Mesenchymal stem cell (in vitro differentiated cells and primary cell): ENCODE measurements at regions not wholly inside any gene's neighbourhood (a gene's known extent, or its start where the extent isn't known, plus 50 kb on each side); places are given as distances from the start of the nearest gene placed in this dataset.

Experiments
- DNase-seq: peaks from one replicate; pipeline ENCODE4 v3.0.0-alpha.2; 2013
- H2AFZ ChIP-seq: one replicate; pipeline ENCODE4 v1.6.1; 2013; ENCODE audit warnings: low read depth, mild to moderate bottlenecking, control low read depth, inconsistent platforms, low read length, moderate library complexity
- H2AK5ac ChIP-seq: 2 replicates; pipeline ENCODE4 v1.6.1; 2013; ENCODE audit warnings: low read length, moderate library complexity, mild to moderate bottlenecking, inconsistent platforms; ENCODE audit not compliant: severe bottlenecking
- H2BK120ac ChIP-seq: one replicate; pipeline ENCODE4 v1.6.1; 2013; ENCODE audit warnings: low read depth, mild to moderate bottlenecking, inconsistent platforms, low read length, moderate library complexity
- H2BK12ac ChIP-seq, 2 experiments: one replicate each; pipeline ENCODE4 v1.6.1; 2013; ENCODE audit warnings: inconsistent platforms in 2 of 2, low read length in 2 of 2, mild to moderate bottlenecking in 2 of 2, moderate library complexity in 2 of 2, control low read depth in 1 of 2
- H2BK15ac ChIP-seq: one replicate; pipeline ENCODE4 v1.6.1; 2013; ENCODE audit warnings: mild to moderate bottlenecking, low read depth, inconsistent platforms; ENCODE audit not compliant: poor library complexity, severe bottlenecking
- H2BK5ac ChIP-seq: 2 replicates; pipeline ENCODE4 v1.6.1; 2013; ENCODE audit warnings: low read depth, mild to moderate bottlenecking, low read length, control low read depth, inconsistent platforms; ENCODE audit not compliant: poor library complexity, severe bottlenecking
- H3K14ac ChIP-seq, 2 experiments: one replicate each; pipeline ENCODE4 v1.6.1; 2013; ENCODE audit warnings: inconsistent platforms in 2 of 2, low read length in 2 of 2, control low read depth in 1 of 2, mild to moderate bottlenecking in 1 of 2, moderate library complexity in 1 of 2
- H3K18ac ChIP-seq, 2 experiments: one replicate each; pipeline ENCODE4 v1.6.1; 2013; ENCODE audit warnings: inconsistent platforms in 2 of 2, low read length in 2 of 2, control low read depth in 1 of 2, low read depth in 1 of 2, mild to moderate bottlenecking in 1 of 2
- H3K23ac ChIP-seq, 2 experiments: one replicate each; pipeline ENCODE4 v1.6.1; 2013; ENCODE audit warnings: inconsistent platforms in 2 of 2, low read length in 2 of 2, mild to moderate bottlenecking in 2 of 2, moderate library complexity in 2 of 2, control low read depth in 1 of 2
- H3K27ac ChIP-seq: 2 replicates; pipeline ENCODE4 v1.5.1; 2013; ENCODE audit warnings: mild to moderate bottlenecking, moderate library complexity, low read length, control low read depth, inconsistent platforms; ENCODE audit not compliant: poor library complexity, severe bottlenecking
- H3K27me3 ChIP-seq, 2 experiments: 2 replicates each; pipeline versions ENCODE4 v1.6.1 to v1.7.0; 2013; ENCODE audit warnings: low read length in 2 of 2, mild to moderate bottlenecking in 2 of 2, moderate library complexity in 2 of 2, control low read depth in 1 of 2, inconsistent platforms in 1 of 2; ENCODE audit not compliant: control insufficient read depth in 1 of 2, insufficient read depth in 1 of 2
- H3K36me3 ChIP-seq, 2 experiments: 2 replicates each; pipeline versions ENCODE4 v1.6.1 to v1.7.0; 2013; ENCODE audit warnings: low read length in 2 of 2, control low read depth in 1 of 2, inconsistent platforms in 1 of 2, low read depth in 1 of 2, mild to moderate bottlenecking in 1 of 2; ENCODE audit not compliant: insufficient read depth in 2 of 2, control insufficient read depth in 1 of 2
- H3K4ac ChIP-seq, 2 experiments: one replicate each; pipeline ENCODE4 v1.6.1; 2013; ENCODE audit warnings: inconsistent platforms in 2 of 2, low read length in 2 of 2, mild to moderate bottlenecking in 2 of 2, moderate library complexity in 2 of 2, control low read depth in 1 of 2, low read depth in 1 of 2
- H3K4me1 ChIP-seq: 2 replicates; pipeline ENCODE4 v1.6.1; 2013; ENCODE audit warnings: low read depth, low read length, control low read depth; ENCODE audit not compliant: control insufficient read depth, insufficient read depth
- H3K4me2 ChIP-seq: 2 replicates; pipeline ENCODE4 v1.6.1; 2013; ENCODE audit warnings: low read length, mild to moderate bottlenecking, inconsistent platforms; ENCODE audit not compliant: poor library complexity, severe bottlenecking
- H3K4me3 ChIP-seq, 2 experiments: 2 replicates each; pipeline versions ENCODE4 v1.5.1 to v1.7.0; 2013; ENCODE audit warnings: low read length in 2 of 2, mild to moderate bottlenecking in 2 of 2, control low read depth in 1 of 2, low read depth in 1 of 2; ENCODE audit not compliant: insufficient read depth in 1 of 2
- H3K79me1 ChIP-seq: replicated peaks from 2 replicates; pipeline ENCODE4 v1.6.1; 2013; ENCODE audit warnings: mild to moderate bottlenecking, control low read depth, low read length, inconsistent platforms; ENCODE audit not compliant: poor library complexity, severe bottlenecking
- H3K9ac ChIP-seq: 2 replicates; pipeline ENCODE4 v1.7.0; 2013; ENCODE audit warnings: mild to moderate bottlenecking, low read length, moderate library complexity
- H3K9me3 ChIP-seq: 2 replicates; pipeline ENCODE4 v1.7.0; 2013; ENCODE audit warnings: mild to moderate bottlenecking, low read length; ENCODE audit not compliant: control insufficient read depth
- H4K8ac ChIP-seq: one replicate; pipeline ENCODE4 v1.6.1; 2013; ENCODE audit warnings: inconsistent platforms, mild to moderate bottlenecking, low read length, moderate library complexity
- H4K91ac ChIP-seq: one replicate; pipeline ENCODE4 v1.6.1; 2013; ENCODE audit warnings: mild to moderate bottlenecking, low read length, inconsistent platforms
- WGBS: methylation state at CpG from one replicate; pipeline ENCODE4 v1.1.7; 2013; ENCODE audit warnings: mixed read lengths; 5-methylcytosine and 5-hydroxymethylcytosine counted together

DNA sequence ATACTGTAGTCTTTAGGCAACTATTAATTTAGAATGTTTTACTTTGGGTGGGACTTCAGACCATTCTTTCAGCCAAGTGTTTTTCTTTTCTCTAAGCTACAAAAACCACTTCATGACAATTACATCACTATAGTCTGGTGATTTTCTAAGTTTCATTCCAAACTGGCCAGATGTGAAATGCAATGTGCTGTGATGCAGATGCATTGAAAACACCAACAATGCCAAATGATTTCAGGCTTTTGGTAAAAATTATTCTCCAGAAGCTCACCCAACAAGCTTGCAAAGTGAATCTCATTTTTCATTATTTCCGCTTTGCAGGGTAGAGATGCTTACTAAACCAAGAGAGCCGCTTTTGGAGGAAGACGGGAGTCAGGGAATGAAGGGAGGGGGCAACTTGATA is 118.4 kb upstream of the ANK3 start:
- Histone ChIP-seq H3K4me1 (no peaks in the 10 kb centered on the region), H3K79me1 (peaks cover 4% of the 10 kb centered on the region), H3K27ac (no peak overlapping the region), H2BK5ac (no peak overlapping the region), H3K14ac (no peak overlapping the region), H3K4me2 (no peak overlapping the region), H2BK12ac (no peak overlapping the region), H2AFZ (no peak overlapping the region), H2BK120ac (no peak overlapping the region), H2AK5ac (no peak overlapping the region), H3K9me3 (no peaks in the 10 kb centered on the region), H3K18ac (no peak overlapping the region), H3K36me3 (no peaks in the 10 kb centered on the region), H2BK15ac (no peak overlapping the region), H4K91ac (no peak overlapping the region), H4K8ac (no peak overlapping the region), H3K27me3 (no peaks in the 10 kb centered on the region), H3K9ac (no peak overlapping the region), H3K4ac (no peak overlapping the region), H3K23ac (no peak overlapping the region), H3K4me3 (no peak overlapping the region)
- DNase-seq, result no peak
- 100% methylated on average over 3 of the region's 3 CpGs for WGBS

DNA sequence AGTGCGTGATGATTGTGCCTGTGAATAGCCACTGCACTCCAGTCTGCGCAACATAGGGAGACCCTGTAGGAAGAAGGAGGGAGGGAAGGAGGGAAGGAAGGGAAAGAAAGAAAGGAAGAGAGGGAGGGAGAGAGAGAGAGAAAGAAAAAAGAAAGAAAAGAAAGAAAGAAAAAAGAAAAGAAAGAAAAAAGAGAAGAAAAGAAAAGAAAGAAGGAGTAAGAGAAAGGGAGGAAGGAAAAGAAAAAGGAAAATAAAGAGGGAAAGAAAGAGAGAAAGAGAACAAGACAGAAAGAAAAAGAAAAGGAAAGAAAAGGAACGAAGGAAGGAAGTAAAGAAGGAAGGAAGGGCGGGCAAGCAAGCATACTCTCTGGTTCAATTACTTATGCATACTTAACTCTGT is 112.9 kb upstream of the ANK3 start:
- H2AFZ ChIP-seq, result no peak overlapping the region
- peaks cover 3% of the 10 kb centered on the region for H3K4me1 ChIP-seq
- no peaks in the 10 kb centered on the region for H3K9me3 ChIP-seq
- no peak overlapping the region for H3K18ac ChIP-seq
- no peaks in the 10 kb centered on the region for H3K36me3 ChIP-seq
- WGBS, result 98% methylated on average over 3 of the region's 4 CpGs
- no peak overlapping the region for H2BK12ac ChIP-seq
- no peak overlapping the region for H3K27ac ChIP-seq
- H3K4me2 ChIP-seq, result no peak overlapping the region
- H3K27me3 ChIP-seq, result no peaks in the 10 kb centered on the region
- no peak overlapping the region for H3K14ac ChIP-seq
- peaks cover 2% of the 10 kb centered on the region for H3K79me1 ChIP-seq
- no peak overlapping the region for H3K9ac ChIP-seq
- no peak overlapping the region for H3K4ac ChIP-seq
- no peak overlapping the region for H4K8ac ChIP-seq
- no peak overlapping the region for H2BK5ac ChIP-seq
- no peak overlapping the region for H2BK15ac ChIP-seq
- H2AK5ac ChIP-seq, result no peak overlapping the region
- no peak overlapping the region for H3K23ac ChIP-seq
- no peak overlapping the region for H2BK120ac ChIP-seq
- H3K4me3 ChIP-seq, result no peak overlapping the region
- no peak overlapping the region for H4K91ac ChIP-seq
- DNase-seq, result no peak

- no peak overlapping the region for H3K4me3 ChIP-seq
- H4K91ac ChIP-seq, result no peak overlapping the region
- no peak overlapping the region for H3K4ac ChIP-seq
- no peak overlapping the region for H3K14ac ChIP-seq
- H3K9me3 ChIP-seq, result no peaks in the 10 kb centered on the region
- no peak overlapping the region for H3K27ac ChIP-seq
- no peak overlapping the region for H3K4me2 ChIP-seq
- H2BK12ac ChIP-seq, result no peak overlapping the region
- WGBS, result 95% methylated on average over 3 of the region's 3 CpGs
- H3K4me1 ChIP-seq, result peaks cover 3% of the 10 kb centered on the region
- no peak overlapping the region for H3K23ac ChIP-seq
- DNase-seq, result no peak
- no peak overlapping the region for H2BK15ac ChIP-seq
- no peak overlapping the region for H4K8ac ChIP-seq
- H2AFZ ChIP-seq, result no peak overlapping the region
- peaks cover 4% of the 10 kb centered on the region for H3K79me1 ChIP-seq
- H3K9ac ChIP-seq, result no peak overlapping the region
- no peak overlapping the region for H2BK120ac ChIP-seq
- no peak overlapping the region for H3K18ac ChIP-seq
- H3K36me3 ChIP-seq, result no peaks in the 10 kb centered on the region
- H3K27me3 ChIP-seq, result no peaks in the 10 kb centered on the region
- no peak overlapping the region for H2BK5ac ChIP-seq
- H2AK5ac ChIP-seq, result no peak overlapping the region
Measured at GRCh38 chr10:60498985-60499384, 109.3 kb upstream of the ANK3 start.

- Histone ChIP-seq H3K14ac (no peak overlapping the region), H3K4me2 (no peak overlapping the region), H2AK5ac (no peak overlapping the region), H3K4ac (no peak overlapping the region), H2AFZ (no peak overlapping the region), H2BK120ac (no peak overlapping the region), H4K91ac (no peak overlapping the region), H2BK5ac (no peak overlapping the region), H3K4me3 (no peak overlapping the region), H3K4me1 (peaks cover 3% of the 10 kb centered on the region), H3K18ac (no peak overlapping the region), H3K79me1 (peaks cover 4% of the 10 kb centered on the region), H3K27me3 (no peaks in the 10 kb centered on the region), H3K27ac (no peak overlapping the region), H2BK12ac (no peak overlapping the region), H3K23ac (no peak overlapping the region), H3K9ac (no peak overlapping the region), H3K9me3 (no peaks in the 10 kb centered on the region), H2BK15ac (no peak overlapping the region), H4K8ac (no peak overlapping the region), H3K36me3 (no peaks in the 10 kb centered on the region)
- WGBS, result 93% methylated on average over 1 of the region's 1 CpG
- DNase-seq, result no peak
Measured at GRCh38 chr10:60497364-60497763, 107.7 kb upstream of the ANK3 start.
